ENCODE measurements at regions not wholly inside any gene's neighbourhood (a gene's known extent, or its start where the extent isn't known, plus 50 kb on each side); places are given as distances from the start of the nearest gene placed in this dataset.
"Not testable (repeated sequence)": the region's sequence is repeated elsewhere in the genome, so short reads cannot be mapped to it uniquely, and the experiment has no call there.

DNA sequence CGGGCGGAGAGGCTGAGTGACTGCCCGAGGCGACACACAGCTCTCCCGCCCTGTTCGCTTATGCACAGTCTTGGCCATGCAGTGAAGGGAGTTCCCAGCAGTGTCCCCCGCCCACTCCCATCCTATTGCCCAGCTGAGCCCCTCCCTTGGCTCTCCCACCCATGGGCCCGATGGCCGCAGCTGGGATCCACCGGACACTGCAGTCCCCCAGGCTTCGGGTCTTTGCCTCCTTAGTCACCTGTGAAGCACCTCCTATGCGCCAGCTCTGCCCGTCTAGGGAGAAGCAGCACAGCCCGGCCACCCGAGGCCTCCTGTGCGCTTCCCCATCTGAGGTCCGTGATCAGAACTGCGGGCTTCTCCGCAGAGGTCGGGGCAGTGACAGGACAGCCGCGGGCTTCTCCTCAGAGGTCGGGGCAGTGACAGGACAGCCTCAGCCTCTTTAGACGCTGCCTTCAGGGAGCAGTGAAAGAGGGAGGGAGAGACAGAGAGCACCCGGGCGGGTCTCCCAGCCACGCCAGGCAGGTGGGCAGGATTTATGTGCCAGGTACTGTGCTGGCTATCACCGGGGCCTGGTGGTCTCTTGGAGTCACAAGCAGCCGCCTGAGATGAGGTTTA lies 143.1 kb downstream of the LAT start:
- not testable (repeated sequence) for TF ChIP-seq MXI1 (conservative IDR thresholded peaks at IDR 0.05; ENCODE audit: poor library complexity, severe bottlenecking); SMC3 (conservative IDR thresholded peaks at IDR 0.05; ENCODE audit: poor library complexity)
